Sigmoid colon (tissue), 6 donors: ENCODE measurements at regions not wholly inside any gene's neighbourhood (a gene's known extent, or its start where the extent isn't known, plus 50 kb on each side); places are given as distances from the start of the nearest gene placed in this dataset.
"Not testable (repeated sequence)": the region's sequence is repeated elsewhere in the genome, so short reads cannot be mapped to it uniquely, and the experiment has no call there.

Source experiments
- DNase-seq: peaks from one replicate; pipeline ENCODE4 v3.0.0-alpha.2; 2019
- H3K27ac ChIP-seq, 4 donors: fragments of 200-600 bp; sonication (generic); one replicate each; pipeline ENCODE4 v1.5.1; 2016 to 2019; ENCODE audit warnings: mild to moderate bottlenecking in 1 of 4
- H3K27me3 ChIP-seq, 3 donors: fragments of 200-600 bp; sonication (generic); one replicate each; pipeline ENCODE4 v1.5.1; 2019; ENCODE audit warnings: mild to moderate bottlenecking in 1 of 3
- H3K36me3 ChIP-seq, 4 donors: fragments of 200-600 bp; sonication (generic); one replicate each; pipeline ENCODE4 v1.5.1; 2016 to 2019
- H3K4me1 ChIP-seq, 4 donors: fragments of 200-600 bp; sonication (generic); one replicate each; pipeline ENCODE4 v1.5.1; 2017 to 2019
- H3K4me3 ChIP-seq, 4 donors: fragments of 200-600 bp; sonication (generic); one replicate each; pipeline ENCODE4 v1.5.1; 2017 to 2019; ENCODE audit warnings: mild to moderate bottlenecking in 2 of 4, moderate library complexity in 1 of 4
- H3K9me3 ChIP-seq, 4 donors: fragments of 200-600 bp in 3 of 4; sonication (generic) in 3 of 4; one replicate each; pipeline versions ENCODE4 v1.5.1 to v1.6.1; 2013 to 2019
- CTCF ChIP-seq, 4 experiments: fragments of 450-650 bp in 3 of 4; fragments of 200-600 bp in 1 of 4; IDR thresholded peaks; one replicate each; pipeline ENCODE4 v1.5.1; 2016 to 2019; ENCODE audit warnings: antibody characterized with exemption in 4 of 4, mild to moderate bottlenecking in 3 of 4, moderate library complexity in 2 of 4
- EP300 ChIP-seq, 4 donors: sonication (generic); formaldehyde crosslinking; IDR thresholded peaks; one replicate each; pipeline ENCODE4 v1.6.1; 2017; ENCODE audit warnings: antibody characterized with exemption in 4 of 4
- POLR2A ChIP-seq, 2 donors: fragments of 450-650 bp; IDR thresholded peaks; one replicate each; pipeline ENCODE4 v1.6.1; 2016; ENCODE audit warnings: antibody characterized with exemption in 2 of 2, mild to moderate bottlenecking in 2 of 2, moderate library complexity in 2 of 2
- POLR2AphosphoS5 ChIP-seq, 4 donors: sonication (generic); formaldehyde crosslinking; IDR thresholded peaks; one replicate each; pipeline ENCODE4 v1.6.1; 2017; ENCODE audit warnings: antibody characterized with exemption in 4 of 4
- WGBS, 2 donors: extraction: QIAGEN DNeasy Blood & Tissue Kit; methylation state at CpG; one replicate each; pipeline ENCODE4 v1.1.7; 2013; 5-methylcytosine and 5-hydroxymethylcytosine counted together
- intact Hi-C: fragments of 100-400 bp; cut with DNase I; formaldehyde crosslinking; loops from one replicate; pipeline ENCODE4 v1.15.1; 2023
- donor health status: healthy with polysubstance abuse.
- donor health status: healthy.

- no peak overlapping the region for H3K4me3 ChIP-seq
- H3K4me1 ChIP-seq = peaks cover 0 to 14% (median 5%) of the 10 kb centered on the region in 4 donors
- intact Hi-C loops = no loop called here
- H3K36me3 ChIP-seq = no peaks in the 10 kb centered on the region
- 59 to 81% methylated on average over 5 of the region's 5 CpGs for WGBS, 2 donors
- no peaks in the 10 kb centered on the region for H3K27me3 ChIP-seq
- no peak for DNase-seq
- TF ChIP-seq CTCF (IDR thresholded peaks at IDR 0.05) (no peak), EP300 (IDR thresholded peaks at IDR 0.05) (no peak), POLR2AphosphoS5 (IDR thresholded peaks at IDR 0.05) (no peak), POLR2A (IDR thresholded peaks at IDR 0.05) (no peak)
- H3K9me3 ChIP-seq = no peaks in the 10 kb centered on the region
- no peak overlapping the region for H3K27ac ChIP-seq
Observed at GRCh38 chr2:216989340-216990129, 129.7 kb upstream of the TNP1 start.

- 82 to 87% methylated on average over 6 of the region's 6 CpGs for WGBS, 2 donors
- peaks cover 0 to 13% (median 5%) of the 10 kb centered on the region in 4 donors for H3K4me1 ChIP-seq
- intact Hi-C loops = no loop called here
- peak; percentile 75 for DNase-seq
- no peaks in the 10 kb centered on the region for H3K27me3 ChIP-seq
- H3K9me3 ChIP-seq = no peaks in the 10 kb centered on the region
- peak overlapping the region in 3 of 4 donors; percentile 9 to 27 (median 11) for H3K27ac ChIP-seq
- no peaks in the 10 kb centered on the region for H3K36me3 ChIP-seq
- H3K4me3 ChIP-seq = no peak overlapping the region
- TF ChIP-seq EP300 (IDR thresholded peaks at IDR 0.05) (no peak), POLR2A (IDR thresholded peaks at IDR 0.05) (no peak), POLR2AphosphoS5 (IDR thresholded peaks at IDR 0.05) (peak in 3 of 4 donors; percentile 40 to 53 (median 53)), CTCF (IDR thresholded peaks at IDR 0.05) (no peak)
Observed at GRCh38 chr2:216987252-216987821, 127.5 kb upstream of the TNP1 start.

DNA sequence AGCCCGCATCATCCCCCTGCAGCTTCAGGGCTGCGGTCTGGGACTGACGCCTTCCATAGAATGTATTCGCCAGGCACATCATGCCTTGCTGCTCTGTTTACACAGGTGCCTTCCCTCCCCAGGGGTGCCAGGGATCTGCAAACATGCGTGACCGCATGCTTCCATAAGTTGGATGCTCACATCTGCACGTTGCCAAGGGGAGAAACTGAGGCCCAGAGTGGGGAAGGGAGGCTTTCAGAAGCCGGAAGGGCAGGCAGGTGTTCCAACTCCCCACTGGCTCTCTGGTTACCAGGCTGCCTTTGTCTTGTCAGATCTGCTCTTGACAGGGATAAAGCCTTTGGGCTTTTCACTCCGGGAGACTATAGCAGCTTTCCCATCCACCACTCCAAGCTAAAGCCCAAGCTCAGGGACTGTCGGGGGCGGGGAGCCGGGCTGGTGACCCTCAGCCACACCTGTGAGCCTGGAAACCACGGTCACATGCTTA is 125.8 kb upstream of the TNP1 start:
- intact Hi-C loops = no loop called here
- no peak for DNase-seq
- Histone ChIP-seq H3K4me3 (no peak overlapping the region), H3K36me3 (no peaks in the 10 kb centered on the region), H3K27me3 (no peaks in the 10 kb centered on the region), H3K4me1 (no peaks in the 10 kb centered on the region), H3K9me3 (no peaks in the 10 kb centered on the region), H3K27ac (no peak overlapping the region)
- WGBS, 2 donors = 43 to 72% methylated on average over 13 of the region's 13 CpGs
- TF ChIP-seq EP300 (IDR thresholded peaks at IDR 0.05) (no peak), CTCF (IDR thresholded peaks at IDR 0.05) (no peak), POLR2A (IDR thresholded peaks at IDR 0.05) (no peak), POLR2AphosphoS5 (IDR thresholded peaks at IDR 0.05) (no peak)

DNA sequence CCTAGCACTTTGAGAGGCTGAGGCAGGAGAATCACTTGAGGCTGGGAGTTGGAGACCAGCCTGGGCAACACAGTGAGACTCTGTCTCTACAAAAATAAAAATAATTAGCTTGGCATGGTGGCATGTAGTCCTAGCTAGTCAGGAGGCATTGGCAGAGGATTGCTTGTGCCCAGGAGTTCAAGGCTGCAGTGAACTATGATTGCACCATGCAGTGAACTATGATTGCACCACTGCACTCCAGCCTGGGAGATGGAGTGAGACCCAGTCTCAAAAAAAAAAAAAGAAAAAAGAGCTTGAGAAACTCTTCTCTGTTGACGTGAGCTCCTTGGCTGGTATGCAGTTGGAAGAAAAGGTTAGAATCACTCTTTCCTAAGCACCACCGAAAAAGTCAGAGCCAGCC is 125.1 kb upstream of the TNP1 start:
- no peak for DNase-seq

GRCh38 chr2:216981951-216982350 is 122.1 kb upstream of the TNP1 start:
- intact Hi-C loops, H3K27ac ChIP-seq, H3K27me3 ChIP-seq, DNase-seq, H3K9me3 ChIP-seq, H3K36me3 ChIP-seq, H3K4me1 ChIP-seq, H3K4me3 ChIP-seq: not testable (repeated sequence)
- WGBS, 2 donors = 76% methylated on average over 7 of the region's 7 CpGs

More for the DNA sequence above, 125.1 kb upstream of the TNP1 start:
- Histone ChIP-seq H3K27me3 (no peaks in the 10 kb centered on the region), H3K27ac (no peak overlapping the region), H3K4me1 (no peaks in the 10 kb centered on the region), H3K9me3 (no peaks in the 10 kb centered on the region), H3K36me3 (no peaks in the 10 kb centered on the region), H3K4me3 (no peak overlapping the region)
- no peak for TF ChIP-seq POLR2AphosphoS5 (IDR thresholded peaks at IDR 0.05)
- TF ChIP-seq CTCF (IDR thresholded peaks at IDR 0.05) = no peak
- TF ChIP-seq EP300 (IDR thresholded peaks at IDR 0.05) = no peak
- TF ChIP-seq POLR2A (IDR thresholded peaks at IDR 0.05) = no peak
- intact Hi-C loops = no loop called here
- WGBS, 2 donors = 78 to 82% methylated on average over 2 of the region's 2 CpGs

DNA sequence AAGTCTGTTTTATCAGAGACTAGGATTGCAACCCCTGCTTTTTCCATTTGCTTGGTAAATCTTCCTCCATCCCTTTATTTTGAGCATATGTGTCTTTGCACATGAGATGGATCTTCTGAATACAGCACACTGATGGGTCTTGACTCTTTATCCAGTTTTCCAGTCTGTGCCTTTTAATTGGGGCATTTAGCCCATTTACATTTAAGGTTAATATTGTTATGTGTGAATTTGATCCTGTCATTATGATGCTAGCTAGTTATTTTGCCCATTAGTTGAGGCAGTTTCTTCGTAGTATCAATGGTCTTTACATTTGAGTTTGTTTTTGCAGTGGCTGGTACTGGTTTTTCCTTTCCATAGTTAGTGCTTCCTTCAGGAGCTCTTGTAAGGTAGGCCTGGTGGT is 120.6 kb upstream of the TNP1 start:
- 84 to 89% methylated on average over 1 of the region's 1 CpG for WGBS, 2 donors
- intact Hi-C loops, H3K27ac ChIP-seq, H3K27me3 ChIP-seq, H3K36me3 ChIP-seq, H3K9me3 ChIP-seq, DNase-seq, H3K4me3 ChIP-seq, H3K4me1 ChIP-seq: not testable (repeated sequence)
